OCI-LY1 (cell line): ENCODE measurements at regions not wholly inside any gene's neighbourhood (a gene's known extent, or its start where the extent isn't known, plus 50 kb on each side); places are given as distances from the start of the nearest gene placed in this dataset.

Source experiments
- H2AFZ ChIP-seq: fragments of 200-600 bp; sonication (generic), shearing (Covaris generic); 2 replicates; pipeline ENCODE4 v1.6.0; 2014; ENCODE audit warnings: antibody characterized with exemption, mild to moderate bottlenecking, low read length
- H3F3A ChIP-seq: fragments of 200-600 bp; sonication (generic), shearing (Covaris generic); 2 replicates; pipeline ENCODE4 v1.6.0; 2014; ENCODE audit warnings: mild to moderate bottlenecking, antibody characterized with exemption, low read length, moderate library complexity; ENCODE audit not compliant: insufficient read depth
- H3K27ac ChIP-seq: fragments of 200-600 bp; sonication (generic); 2 replicates; pipeline ENCODE4 v1.5.1; 2014; ENCODE audit warnings: low read length, mixed run types, mild to moderate bottlenecking, low read depth; ENCODE audit not compliant: poor library complexity, severe bottlenecking
- H3K27me3 ChIP-seq: fragments of 200-600 bp; sonication (generic); 2 replicates; pipeline ENCODE4 v1.6.0; 2014; ENCODE audit warnings: antibody characterized with exemption, mild to moderate bottlenecking, low read length, moderate library complexity; ENCODE audit not compliant: insufficient read depth
- H3K36me3 ChIP-seq: fragments of 200-600 bp; sonication (generic); 2 replicates; pipeline ENCODE4 v1.6.1; 2014; ENCODE audit warnings: mild to moderate bottlenecking, antibody characterized with exemption, low read length, moderate library complexity, mixed read lengths; ENCODE audit not compliant: insufficient read depth
- H3K4me1 ChIP-seq: fragments of 200-600 bp; sonication (generic); 2 replicates; pipeline ENCODE4 v1.5.1; 2014; ENCODE audit warnings: mild to moderate bottlenecking, low read length, moderate library complexity; ENCODE audit not compliant: insufficient read depth, severe bottlenecking
- H3K4me2 ChIP-seq: fragments of 200-600 bp; sonication (generic), shearing (Covaris generic); 2 replicates; pipeline ENCODE4 v1.6.1; 2014; ENCODE audit warnings: low read length
- H3K4me3 ChIP-seq: fragments of 200-600 bp; sonication (generic); 2 replicates; pipeline ENCODE4 v1.5.1; 2014; ENCODE audit warnings: low read length, low read depth, mild to moderate bottlenecking, mixed read lengths; ENCODE audit not compliant: poor library complexity, severe bottlenecking
- H3K79me2 ChIP-seq: fragments of 200-600 bp; shearing (Covaris generic); 2 replicates; pipeline ENCODE4 v1.6.1; 2016; ENCODE audit warnings: mixed run types, low read length, mixed read lengths; ENCODE audit not compliant: insufficient read depth
- H3K9ac ChIP-seq: fragments of 200-600 bp; sonication (generic), shearing (Covaris generic); 2 replicates; pipeline ENCODE4 v1.6.1; 2014; ENCODE audit warnings: mild to moderate bottlenecking, low read length, mixed read lengths
- H3K9me2 ChIP-seq: fragments of 200-600 bp; sonication (generic), shearing (Covaris generic); 2 replicates; pipeline ENCODE4 v1.6.1; 2014; ENCODE audit warnings: low read depth, mild to moderate bottlenecking, low read length, mixed read lengths
- H3K9me3 ChIP-seq: fragments of 200-600 bp; shearing (Covaris generic); 2 replicates; pipeline ENCODE4 v1.6.1; 2014; ENCODE audit warnings: low read length, mixed read lengths
- H4K20me1 ChIP-seq: fragments of 200-600 bp; sonication (generic), shearing (Covaris generic); 2 replicates; pipeline ENCODE4 v1.6.0; 2016; ENCODE audit warnings: mild to moderate bottlenecking, low read length; ENCODE audit not compliant: insufficient read depth
- EZH2 ChIP-seq: fragments of 200-600 bp; sonication (generic), shearing (Covaris generic); IDR thresholded peaks from 2 replicates; pipeline ENCODE4 v1.8.0; 2017; ENCODE audit warnings: borderline replicate concordance, mixed run types, mild to moderate bottlenecking, antibody characterized with exemption, low read length, moderate library complexity, mixed read lengths
- TF ChIP-seq, protein P1 (sequence below): fragments of 200-600 bp; sonication (generic), shearing (Covaris generic); IDR thresholded peaks from 2 replicates; pipeline ENCODE4 v1.5.1; 2017; ENCODE audit warnings: mild to moderate bottlenecking, antibody characterized with exemption, low read length, moderate library complexity, mixed read lengths

- no peak overlapping the region for H3K27ac ChIP-seq
- H3K36me3 ChIP-seq = no peaks in the 10 kb centered on the region
- no peaks in the 10 kb centered on the region for H3K27me3 ChIP-seq
- H3K4me2 ChIP-seq = no peak overlapping the region
- H3F3A ChIP-seq = no peaks in the 10 kb centered on the region
- no peak overlapping the region for H3K9ac ChIP-seq
- no peaks in the 10 kb centered on the region for H3K9me3 ChIP-seq
- no peak for TF ChIP-seq EZH2
- H3K4me3 ChIP-seq = no peak overlapping the region
- no peak overlapping the region for H2AFZ ChIP-seq
- H3K79me2 ChIP-seq = no peaks in the 10 kb centered on the region
- H3K4me1 ChIP-seq = no peaks in the 10 kb centered on the region
- no peaks in the 10 kb centered on the region for H4K20me1 ChIP-seq
- no peaks in the 10 kb centered on the region for H3K9me2 ChIP-seq
Measured at GRCh38 chr11:43234881-43235280, 76.9 kb upstream of the API5 start.

GRCh38 chr11:43238341-43238740 is 73.5 kb upstream of the API5 start:
- Histone ChIP-seq H3K4me2 (no peak overlapping the region), H4K20me1 (no peaks in the 10 kb centered on the region), H3K27ac (no peak overlapping the region), H3K9me2 (no peaks in the 10 kb centered on the region), H3K9ac (no peak overlapping the region), H3F3A (no peaks in the 10 kb centered on the region), H3K9me3 (no peaks in the 10 kb centered on the region), H3K4me3 (no peak overlapping the region), H3K27me3 (no peaks in the 10 kb centered on the region), H3K4me1 (no peaks in the 10 kb centered on the region), H2AFZ (no peak overlapping the region), H3K79me2 (no peaks in the 10 kb centered on the region), H3K36me3 (no peaks in the 10 kb centered on the region)
- TF ChIP-seq, protein P1, sequence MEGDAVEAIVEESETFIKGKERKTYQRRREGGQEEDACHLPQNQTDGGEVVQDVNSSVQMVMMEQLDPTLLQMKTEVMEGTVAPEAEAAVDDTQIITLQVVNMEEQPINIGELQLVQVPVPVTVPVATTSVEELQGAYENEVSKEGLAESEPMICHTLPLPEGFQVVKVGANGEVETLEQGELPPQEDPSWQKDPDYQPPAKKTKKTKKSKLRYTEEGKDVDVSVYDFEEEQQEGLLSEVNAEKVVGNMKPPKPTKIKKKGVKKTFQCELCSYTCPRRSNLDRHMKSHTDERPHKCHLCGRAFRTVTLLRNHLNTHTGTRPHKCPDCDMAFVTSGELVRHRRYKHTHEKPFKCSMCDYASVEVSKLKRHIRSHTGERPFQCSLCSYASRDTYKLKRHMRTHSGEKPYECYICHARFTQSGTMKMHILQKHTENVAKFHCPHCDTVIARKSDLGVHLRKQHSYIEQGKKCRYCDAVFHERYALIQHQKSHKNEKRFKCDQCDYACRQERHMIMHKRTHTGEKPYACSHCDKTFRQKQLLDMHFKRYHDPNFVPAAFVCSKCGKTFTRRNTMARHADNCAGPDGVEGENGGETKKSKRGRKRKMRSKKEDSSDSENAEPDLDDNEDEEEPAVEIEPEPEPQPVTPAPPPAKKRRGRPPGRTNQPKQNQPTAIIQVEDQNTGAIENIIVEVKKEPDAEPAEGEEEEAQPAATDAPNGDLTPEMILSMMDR = no peak
- TF ChIP-seq EZH2 = no peak

DNA sequence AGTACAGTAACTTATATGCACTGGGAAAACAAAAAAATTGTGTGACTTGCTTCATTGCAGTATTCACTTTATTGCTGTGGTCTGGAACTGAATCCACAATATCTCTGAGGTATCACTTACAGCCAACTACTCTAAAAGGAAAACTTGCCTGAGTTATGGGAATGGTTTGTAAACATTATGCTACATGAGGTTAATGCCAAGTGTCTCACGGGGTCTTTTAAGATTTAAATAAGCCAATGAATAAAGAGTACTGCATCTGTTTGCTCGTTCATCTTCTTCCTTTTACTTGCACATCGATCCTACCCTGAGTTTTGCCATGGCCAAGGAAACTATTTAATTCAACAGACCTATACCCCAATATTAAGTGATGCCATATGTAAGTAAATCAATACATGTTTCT is 72.0 kb upstream of the API5 start:
- Histone ChIP-seq H3K4me1 (no peaks in the 10 kb centered on the region), H3K4me3 (no peak overlapping the region), H3F3A (no peaks in the 10 kb centered on the region), H3K27me3 (no peaks in the 10 kb centered on the region), H4K20me1 (no peaks in the 10 kb centered on the region), H3K9me2 (no peaks in the 10 kb centered on the region), H3K9ac (no peak overlapping the region), H3K9me3 (no peaks in the 10 kb centered on the region), H3K36me3 (no peaks in the 10 kb centered on the region), H3K4me2 (no peak overlapping the region), H3K79me2 (no peaks in the 10 kb centered on the region), H3K27ac (no peak overlapping the region), H2AFZ (no peak overlapping the region)
- TF ChIP-seq, protein P1 = no peak
- TF ChIP-seq EZH2 = no peak

DNA sequence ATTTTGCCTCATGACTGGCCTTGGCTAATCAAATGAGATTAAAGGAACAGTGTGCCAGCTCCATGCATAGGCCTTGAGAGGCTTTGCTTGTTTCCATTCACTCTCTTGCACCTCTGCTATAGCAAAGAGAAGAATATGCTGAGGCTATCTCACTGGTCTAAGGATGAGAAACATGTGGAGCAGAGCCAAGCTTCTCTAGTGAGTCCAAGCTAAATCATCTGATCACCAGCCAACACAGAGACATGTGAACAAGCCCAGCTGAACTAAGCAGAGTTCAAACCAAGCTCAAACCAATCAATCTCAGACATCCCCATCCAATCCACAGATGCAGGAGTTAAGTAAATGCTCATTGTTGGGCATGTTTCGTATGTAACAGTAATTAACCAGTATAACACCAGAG is 69.4 kb upstream of the API5 start:
- no peak overlapping the region for H3K9ac ChIP-seq
- H3F3A ChIP-seq = no peaks in the 10 kb centered on the region
- no peak overlapping the region for H2AFZ ChIP-seq
- TF ChIP-seq, protein P1 = no peak
- TF ChIP-seq EZH2 = no peak
- H3K9me2 ChIP-seq = no peaks in the 10 kb centered on the region
- no peaks in the 10 kb centered on the region for H3K36me3 ChIP-seq
- H3K4me3 ChIP-seq = no peak overlapping the region
- no peak overlapping the region for H3K4me2 ChIP-seq
- H3K79me2 ChIP-seq = no peaks in the 10 kb centered on the region
- no peaks in the 10 kb centered on the region for H3K27me3 ChIP-seq
- no peaks in the 10 kb centered on the region for H3K9me3 ChIP-seq
- no peaks in the 10 kb centered on the region for H3K4me1 ChIP-seq
- H4K20me1 ChIP-seq = no peaks in the 10 kb centered on the region
- H3K27ac ChIP-seq = no peak overlapping the region
